ENCODE measurements at regions not wholly inside any gene's neighbourhood (a gene's known extent, or its start where the extent isn't known, plus 50 kb on each side); places are given as distances from the start of the nearest gene placed in this dataset.
"Not testable (repeated sequence)": the region's sequence is repeated elsewhere in the genome, so short reads cannot be mapped to it uniquely, and the experiment has no call there.

DNA sequence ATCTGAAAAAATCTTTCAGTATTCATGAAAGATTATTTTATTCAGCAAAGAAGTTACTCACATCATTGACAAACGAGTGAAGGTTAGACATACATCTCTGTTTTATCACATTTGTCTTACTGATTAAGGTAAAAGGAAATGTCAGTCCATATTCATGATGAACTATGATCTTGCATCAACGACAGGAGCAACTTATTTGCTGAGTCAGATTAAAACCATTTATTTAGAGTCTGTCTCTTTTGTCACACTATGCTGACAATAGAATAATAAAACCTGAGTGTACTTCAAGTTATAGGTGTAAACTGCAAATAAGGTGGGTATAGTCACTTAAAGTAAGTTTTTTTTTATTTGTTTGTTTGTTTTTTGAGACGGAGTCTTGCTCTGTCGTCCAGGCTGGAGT, 216.5 kb upstream of the SEMA3C start:
- DNase-seq (ENCODE audit: low read depth) = no peak

DNA sequence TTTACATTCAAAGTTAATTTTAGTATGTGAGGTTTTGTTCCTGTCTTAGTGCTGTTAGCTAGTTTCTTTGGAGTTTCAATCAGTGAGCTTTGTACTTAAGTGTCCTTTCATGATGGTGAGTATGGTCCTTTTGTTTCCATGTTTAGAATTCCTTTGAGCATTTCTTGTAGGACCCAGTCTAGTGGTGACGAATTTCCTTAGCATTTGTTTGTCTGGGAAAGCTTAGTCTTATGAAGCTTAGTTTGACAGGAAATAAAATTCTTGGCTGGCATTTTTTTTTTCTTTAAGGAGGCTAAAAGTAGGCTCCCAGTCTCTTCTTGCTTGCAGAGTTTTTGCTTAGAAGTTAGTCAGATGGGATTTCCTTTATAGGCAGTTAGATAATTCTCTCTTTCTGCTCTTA, 209.2 kb upstream of the SEMA3C start:
- no peak for DNase-seq (ENCODE audit: low read depth)

GRCh38 chr7:81120803-81121202, 202.0 kb upstream of the SEMA3C start:
- DNase-seq (ENCODE audit: low read depth) = no peak

DNA sequence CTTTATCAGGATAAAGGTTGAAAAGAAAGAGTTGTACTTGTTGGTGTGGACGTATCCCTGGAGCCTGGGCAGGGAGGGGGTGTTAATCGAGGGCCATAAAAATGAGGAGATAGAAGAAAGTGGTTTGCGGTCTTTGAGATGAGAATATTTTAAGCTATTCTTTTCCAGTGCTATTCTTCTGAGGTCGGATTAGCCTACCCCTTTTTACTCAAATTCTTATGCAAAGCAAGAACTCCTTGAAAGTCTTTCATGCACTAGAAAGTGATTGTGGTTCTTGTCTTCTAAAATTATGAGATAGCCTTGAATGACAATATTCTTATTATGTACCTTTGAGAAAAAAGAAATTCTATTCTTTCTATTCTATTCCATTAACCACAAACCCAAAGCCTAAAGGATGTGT, 201.3 kb upstream of the SEMA3C start:
- DNase-seq (ENCODE audit: low read depth) = no peak

DNA sequence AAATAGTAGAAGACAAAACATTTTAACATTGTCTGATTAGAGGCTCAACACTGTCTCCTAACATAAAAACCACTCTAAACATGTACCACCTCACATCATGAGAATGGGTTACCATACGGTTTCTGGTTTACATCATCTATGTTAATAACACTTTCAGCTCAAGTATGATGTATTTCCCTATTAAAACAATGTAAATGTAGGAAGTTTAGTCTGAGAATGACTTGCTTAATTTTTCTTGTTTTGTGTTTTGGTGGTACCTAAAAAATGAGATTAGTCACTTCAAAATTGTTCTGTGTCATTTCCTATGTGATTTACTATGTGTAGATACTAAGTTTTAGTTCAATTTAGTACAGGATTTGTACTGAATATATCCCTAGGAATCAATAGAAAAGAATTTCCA, 195.8 kb upstream of the SEMA3C start:
- DNase-seq (ENCODE audit: low read depth) = no peak

- no peak for DNase-seq (ENCODE audit: low read depth)
These were observed 193.9 kb upstream of the SEMA3C start for GRCh38 chr7:81112731-81113130.

- no peak for DNase-seq (ENCODE audit: low read depth)
These were observed 193.1 kb upstream of the SEMA3C start for GRCh38 chr7:81111781-81112540.

DNA sequence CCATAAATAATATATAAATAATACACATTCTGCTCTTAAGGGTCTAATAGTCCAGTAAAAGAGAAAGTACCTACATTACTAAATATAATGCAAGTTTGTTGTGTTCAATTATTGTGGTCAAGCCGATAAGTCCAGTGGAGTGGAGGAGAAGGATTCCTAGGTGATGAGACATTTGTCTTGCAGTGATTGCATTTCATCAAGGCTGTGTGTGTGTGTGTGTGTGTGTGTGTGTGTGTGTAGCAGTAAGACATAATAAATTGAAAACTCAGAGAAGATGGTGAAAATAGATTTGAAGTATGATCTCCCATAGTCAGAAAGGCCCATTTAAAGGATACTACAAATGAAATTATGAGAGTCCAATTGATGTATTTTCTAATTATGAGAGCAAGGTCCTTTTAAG, 192.5 kb upstream of the SEMA3C start:
- DNase-seq (ENCODE audit: low read depth) = peak; percentile 66

- no peak for DNase-seq (ENCODE audit: low read depth)
These were observed 191.8 kb upstream of the SEMA3C start for GRCh38 chr7:81110673-81111072.

- no peak for DNase-seq (ENCODE audit: low read depth)
These were observed 179.4 kb upstream of the SEMA3C start for GRCh38 chr7:81098213-81098612.

DNA sequence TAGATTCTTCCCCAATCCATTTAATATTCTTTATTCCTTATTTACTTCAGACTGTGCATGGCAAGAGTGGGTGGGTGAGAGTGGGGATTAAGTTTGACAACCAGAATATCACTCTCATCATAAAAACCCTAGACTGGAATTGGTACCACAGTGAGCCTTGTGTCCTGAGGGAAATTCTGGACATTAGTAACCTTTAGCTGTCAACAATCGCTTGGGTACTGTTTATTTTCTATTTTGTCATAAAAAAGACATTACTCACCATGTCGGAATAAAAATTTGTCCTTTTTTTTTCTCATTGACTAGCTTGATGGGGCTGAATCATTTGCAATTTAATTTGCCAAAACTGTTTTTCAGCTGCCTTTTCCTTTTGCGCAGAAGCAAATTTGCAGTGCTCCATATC, 176.1 kb upstream of the SEMA3C start:
- DNase-seq (ENCODE audit: low read depth) = no peak

- DNase-seq (ENCODE audit: low read depth) = no peak
These were observed 162.8 kb upstream of the SEMA3C start for GRCh38 chr7:81081616-81082015.

DNA sequence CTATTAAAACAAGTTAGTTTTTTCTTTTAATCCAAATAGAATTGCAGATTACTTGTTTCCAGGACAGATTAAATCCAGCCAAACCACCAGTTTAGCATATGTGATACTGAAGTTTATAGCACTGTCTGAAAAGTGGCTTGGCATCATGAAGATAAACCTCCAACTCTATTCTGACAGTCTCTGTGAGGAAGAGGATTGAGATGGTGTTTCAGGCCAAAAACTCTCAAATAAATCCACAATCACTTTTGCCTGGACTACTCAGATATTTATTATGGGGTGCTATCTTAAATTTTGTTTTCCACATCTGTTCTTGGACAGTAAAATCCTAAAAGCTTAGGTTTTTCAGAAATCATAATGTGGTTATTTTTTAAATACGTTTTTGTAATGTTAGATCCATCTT, 161.7 kb upstream of the SEMA3C start:
- no peak for DNase-seq (ENCODE audit: low read depth)

DNA sequence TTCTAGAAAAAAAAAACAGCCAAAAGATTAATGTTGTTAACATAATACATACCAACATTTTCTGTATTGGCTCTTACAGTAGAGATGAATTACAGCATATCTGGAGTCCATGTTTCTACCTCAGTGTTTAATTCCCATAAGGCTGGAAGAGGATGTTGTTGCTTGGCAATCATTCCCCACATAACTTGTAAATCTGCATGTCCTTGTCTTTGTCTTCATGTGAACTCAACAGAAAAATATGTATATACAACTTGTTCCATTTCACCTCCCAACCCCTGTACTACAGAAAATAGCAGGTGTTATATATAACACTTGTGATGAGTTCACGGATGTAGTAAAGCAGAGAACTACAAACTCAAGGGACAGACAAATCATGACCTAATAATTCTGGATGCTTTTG, 160.9 kb upstream of the SEMA3C start:
- no peak for DNase-seq (ENCODE audit: low read depth)

- DNase-seq (ENCODE audit: low read depth) = no peak
These were observed 156.3 kb upstream of the SEMA3C start for GRCh38 chr7:81075150-81075549.

DNA sequence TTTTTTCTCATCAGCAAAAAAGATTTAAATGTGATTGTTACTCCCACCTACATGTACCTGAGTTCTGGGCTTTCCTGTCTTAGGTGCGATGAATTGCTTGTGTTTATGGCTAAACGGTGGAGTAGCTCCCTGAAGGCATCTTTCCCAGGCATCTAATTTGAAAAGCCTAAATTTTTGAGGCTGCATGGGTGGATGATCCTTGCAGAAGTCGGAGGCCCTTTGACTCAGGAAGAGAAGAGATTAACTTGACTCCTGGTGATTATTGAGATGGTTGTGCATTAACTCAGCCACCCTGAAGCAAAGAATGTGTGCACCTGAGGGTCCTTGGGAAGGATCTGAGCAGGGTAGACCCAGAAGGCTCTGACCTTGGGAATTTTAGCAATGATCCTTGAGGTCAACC, 155.6 kb upstream of the SEMA3C start:
- DNase-seq (ENCODE audit: low read depth) = no peak

GRCh38 chr7:81073931-81074251, 155.0 kb upstream of the SEMA3C start:
- DNase-seq (ENCODE audit: low read depth) = no peak

GRCh38 chr7:81070956-81071355, 152.1 kb upstream of the SEMA3C start:
- no peak for DNase-seq (ENCODE audit: low read depth)

- no peak for DNase-seq (ENCODE audit: low read depth)
These were observed 147.9 kb upstream of the SEMA3C start for GRCh38 chr7:81066797-81067196.

- DNase-seq (ENCODE audit: low read depth) = no peak
These were observed 145.6 kb upstream of the SEMA3C start for GRCh38 chr7:81064426-81064825.

DNA sequence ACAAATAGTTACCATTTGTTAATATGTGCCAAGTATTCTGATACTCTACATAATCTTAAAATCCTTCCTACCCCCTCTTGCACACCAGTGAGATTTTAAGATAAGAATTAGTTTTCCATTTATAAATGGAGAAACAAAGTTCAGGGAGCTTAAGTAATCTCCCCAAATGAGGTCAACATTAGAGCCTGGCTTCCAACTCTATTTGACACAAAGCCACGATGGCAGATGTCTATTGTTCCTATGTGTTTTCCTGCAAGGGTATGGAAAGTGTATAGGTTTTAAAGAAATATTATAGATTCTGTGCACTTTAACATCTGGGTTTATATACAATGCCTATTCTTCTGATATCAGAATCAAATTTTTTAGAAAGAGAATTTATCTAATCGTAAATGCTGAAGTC, 143.9 kb upstream of the SEMA3C start:
- DNase-seq (ENCODE audit: low read depth) = no peak

DNA sequence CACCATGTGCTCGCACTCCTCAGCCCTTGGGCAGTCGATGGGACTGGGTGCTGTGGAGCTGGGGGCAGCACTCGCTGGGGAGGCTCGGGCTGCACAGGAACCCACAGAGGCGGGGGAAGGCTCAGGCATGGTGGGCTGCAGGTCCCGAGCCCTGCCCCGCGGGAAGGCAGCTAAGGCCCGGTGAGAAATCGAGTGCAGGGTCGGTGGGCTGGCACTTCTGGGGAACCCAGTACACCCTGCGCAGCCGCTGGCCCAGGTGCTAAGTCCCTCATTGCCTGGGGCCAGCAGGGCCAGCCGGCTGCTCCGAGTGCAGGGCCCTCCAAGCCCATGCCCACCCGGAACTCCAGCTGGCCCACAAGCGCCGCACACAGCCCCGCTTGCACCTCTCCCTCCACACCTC, 138.6 kb upstream of the SEMA3C start:
- not testable (repeated sequence) for DNase-seq (ENCODE audit: low read depth)

DNA sequence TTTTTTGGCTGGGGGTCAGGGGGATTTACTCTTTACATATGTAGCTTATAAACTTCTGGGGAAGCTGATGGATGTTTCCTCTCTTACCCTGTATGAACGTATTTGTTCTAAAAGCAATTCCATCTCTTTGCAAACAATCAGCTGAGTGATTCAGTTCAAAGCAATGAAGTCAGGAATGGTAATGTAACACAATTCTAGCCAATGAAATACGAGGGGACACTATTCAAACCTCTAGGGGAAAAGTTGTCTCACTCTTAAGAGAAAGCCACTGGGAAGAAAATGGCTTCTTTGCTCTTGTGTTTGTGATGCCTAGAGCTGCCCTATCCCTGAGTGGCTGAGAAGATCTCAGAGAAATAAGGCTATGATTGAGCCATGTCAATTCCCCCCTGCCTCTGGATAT, 134.8 kb upstream of the SEMA3C start:
- peak; percentile 8 for DNase-seq (ENCODE audit: low read depth)

DNA sequence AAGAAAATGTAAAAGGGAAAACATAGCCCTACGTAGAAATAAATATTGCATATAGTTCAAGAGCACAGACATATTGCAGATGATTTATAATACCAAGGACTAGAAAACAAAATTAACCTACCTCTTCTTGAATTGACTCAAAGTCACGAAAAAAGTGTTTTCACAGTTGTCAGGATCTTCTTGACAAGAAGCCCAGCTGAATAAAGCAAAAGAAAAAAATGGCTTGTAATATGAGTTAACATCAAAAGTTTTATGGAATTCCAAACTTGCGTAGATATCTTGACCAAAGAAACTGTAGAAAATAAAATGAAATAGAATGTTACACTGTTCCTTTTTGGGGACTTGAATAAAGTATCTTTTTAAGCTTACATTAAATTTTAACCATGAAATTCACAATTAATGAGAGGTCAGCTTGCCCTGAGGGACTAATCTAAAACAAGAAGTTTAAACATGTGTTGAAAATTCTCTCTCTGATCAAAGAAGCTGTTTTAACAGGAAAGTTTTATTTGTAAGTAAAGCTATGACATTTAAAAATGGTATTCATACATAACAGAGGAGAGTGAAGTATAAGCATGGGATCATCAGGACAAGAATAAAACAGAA, 133.1 kb upstream of the SEMA3C start:
- no peak for DNase-seq (ENCODE audit: low read depth)
